ENCODE measurements at regions not wholly inside any gene's neighbourhood (a gene's known extent, or its start where the extent isn't known, plus 50 kb on each side); places are given as distances from the start of the nearest gene placed in this dataset.
A peak's percentile ranks its signal among the peaks of the same experiment; 100 is the strongest.
"Not testable (repeated sequence)": the region's sequence is repeated elsewhere in the genome, so short reads cannot be mapped to it uniquely, and the experiment has no call there.

DNA sequence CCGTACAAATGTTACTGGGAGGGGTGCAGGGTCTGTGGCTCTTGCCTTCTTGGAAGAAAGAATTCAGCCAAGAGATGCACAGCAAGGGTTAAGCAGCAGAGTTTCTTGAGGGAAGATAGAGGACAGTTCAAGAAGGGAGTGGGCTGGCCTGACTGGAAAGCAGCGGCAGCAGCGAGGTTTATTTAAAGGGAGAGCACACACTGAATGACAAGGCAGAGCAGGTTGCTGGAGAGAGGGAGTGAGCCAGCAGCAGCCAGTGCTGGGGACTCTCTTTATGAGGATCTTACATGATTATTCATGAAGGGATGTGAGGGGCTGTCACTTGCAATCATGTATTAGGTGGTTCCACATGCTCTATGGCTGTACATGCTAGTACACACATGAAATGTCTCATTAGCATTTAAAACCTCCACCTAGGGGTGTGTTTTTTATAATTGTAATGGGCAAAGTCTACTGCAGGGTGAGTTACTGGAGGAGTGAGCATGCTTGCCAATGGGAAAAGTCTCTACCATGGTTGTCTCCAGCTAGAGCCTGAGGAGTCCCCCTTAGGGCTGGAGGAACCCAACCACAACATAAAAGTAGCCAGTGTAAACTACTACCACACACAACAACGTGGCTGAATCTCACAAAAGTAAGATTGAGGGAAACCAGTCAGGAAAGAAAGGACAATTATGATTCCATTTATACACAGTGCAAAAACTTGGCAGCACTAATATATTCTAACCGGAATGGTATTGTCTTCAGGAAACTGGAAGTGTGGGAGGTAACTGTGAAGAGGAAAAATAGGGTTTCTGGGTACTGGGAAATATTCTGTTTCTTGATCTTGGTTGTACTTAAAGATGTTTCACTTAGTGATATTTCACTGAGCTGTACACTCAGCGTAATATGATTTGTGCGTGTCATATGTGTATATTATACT, 87.6 kb upstream of the FAM110C start:
- H3K27me3 ChIP-seq = peaks cover 0 to 30% (median 3%) of the 10 kb centered on the region in 9 donors
- H3K4me3 ChIP-seq = no peak overlapping the region
- no peak for DNase-seq
- ATAC-seq = peak in 2 of 4 donors; percentile 42 to 53
- peaks cover 0 to 6% (median 0%) of the 10 kb centered on the region in 12 donors for H3K9me3 ChIP-seq
- WGBS, 4 donors = 44 to 55% (median 48%) methylated on average over 7 of the region's 7 CpGs
- H3K27ac ChIP-seq = no peak overlapping the region
- no peaks in the 10 kb centered on the region for H3K4me1 ChIP-seq
- intact Hi-C loops (cut with DNase I) = no loop called here
- H3K36me3 ChIP-seq = no peaks in the 10 kb centered on the region
- TF ChIP-seq CTCF (IDR thresholded peaks at IDR 0.05) (no peak), POLR2A (IDR thresholded peaks at IDR 0.05) (no peak)

DNA sequence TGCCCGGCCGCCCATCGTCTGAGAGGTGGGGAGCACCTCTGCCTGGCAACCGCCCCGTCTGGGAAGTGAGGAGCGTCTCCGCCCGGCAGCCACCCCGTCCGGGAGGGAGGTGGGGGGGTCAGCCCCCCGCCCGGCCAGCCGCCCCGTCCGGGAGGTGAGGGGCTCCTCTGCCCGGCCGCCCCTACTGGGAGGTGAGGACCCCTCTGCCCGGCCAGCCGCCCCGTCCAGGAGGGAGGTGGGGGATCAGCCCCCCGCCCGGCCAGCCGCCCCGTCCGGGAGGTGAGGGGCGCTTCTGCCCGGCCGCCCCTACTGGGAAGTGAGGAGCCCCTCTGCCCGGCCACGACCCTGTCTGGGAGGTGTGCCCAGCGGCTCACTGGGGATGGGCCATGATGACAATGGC, 80.5 kb upstream of the FAM110C start:
- H3K36me3 ChIP-seq; H3K4me1 ChIP-seq; H3K9me3 ChIP-seq; intact Hi-C loops (cut with DNase I); DNase-seq; ATAC-seq; H3K4me3 ChIP-seq; H3K27ac ChIP-seq: not testable (repeated sequence)
- peaks cover 0 to 12% (median 0%) of the 10 kb centered on the region in 9 donors for H3K27me3 ChIP-seq
- WGBS, 4 donors = 91 to 95% (median 94%) methylated on average over 12 to 31 of the region's 31 CpGs; no CpG with 5 or more reads in 1 of the 4 donors

DNA sequence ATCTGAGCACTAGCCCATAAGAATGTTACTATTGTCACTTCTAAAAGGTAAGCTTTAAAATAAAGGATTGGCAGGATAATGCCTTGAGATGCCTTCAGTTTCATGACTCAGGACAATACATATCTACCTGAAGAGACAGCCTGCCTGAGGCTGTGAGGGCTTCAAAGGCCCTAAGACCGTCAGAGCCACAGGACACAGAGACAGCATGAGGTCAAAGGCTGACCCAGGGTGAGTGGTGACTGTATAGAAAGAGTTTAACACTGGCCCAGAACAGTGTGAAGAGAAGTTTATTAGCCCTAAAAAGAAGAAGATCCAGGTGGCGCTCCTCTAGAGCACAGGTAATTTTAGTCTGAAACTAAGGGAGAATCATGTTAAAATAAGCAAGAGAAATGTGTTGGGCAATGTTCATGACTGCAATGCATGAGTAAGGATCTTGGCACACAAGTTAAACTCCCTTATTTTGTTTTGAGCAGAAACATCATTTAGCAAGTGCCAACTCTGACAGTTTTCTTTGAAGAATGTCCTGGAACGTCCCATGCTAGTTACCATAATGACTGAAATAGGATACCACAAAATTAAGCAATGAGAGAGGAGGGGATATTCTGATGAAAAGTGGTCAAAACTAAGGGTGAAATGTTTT, 78.1 kb upstream of the FAM110C start:
- DNase-seq (no peak), ATAC-seq (no peak)
- no peak overlapping the region for H3K27ac ChIP-seq
- no peaks in the 10 kb centered on the region for H3K36me3 ChIP-seq
- H3K4me1 ChIP-seq = no peaks in the 10 kb centered on the region
- WGBS, 4 donors = 52 to 59% (median 55%) methylated on average over 3 of the region's 3 CpGs
- no peak overlapping the region for H3K4me3 ChIP-seq
- peaks cover 0 to 6% (median 0%) of the 10 kb centered on the region in 12 donors for H3K9me3 ChIP-seq
- H3K27me3 ChIP-seq = peaks cover 0 to 6% (median 0%) of the 10 kb centered on the region in 9 donors
- intact Hi-C loops (cut with DNase I) = no loop called here
- TF ChIP-seq POLR2A (IDR thresholded peaks at IDR 0.05) (no peak), CTCF (IDR thresholded peaks at IDR 0.05) (no peak)

GRCh38 chr2:116953-117352, 70.6 kb upstream of the FAM110C start:
- WGBS, 4 donors = 89 to 94% (median 90%) methylated on average over 2 of the region's 2 CpGs

More at GRCh38 chr2:116953-117352, 70.6 kb upstream of the FAM110C start:
- no peak for ATAC-seq
- intact Hi-C loops (cut with DNase I) = no loop called here
- Histone ChIP-seq H3K4me1 (peaks cover 0 to 4% (median 0%) of the 10 kb centered on the region in 12 donors), H3K27ac (no peak overlapping the region), H3K4me3 (no peak overlapping the region), H3K27me3 (peaks cover 0 to 11% (median 0%) of the 10 kb centered on the region in 9 donors), H3K36me3 (no peaks in the 10 kb centered on the region), H3K9me3 (no peaks in the 10 kb centered on the region)
- no peak for DNase-seq
- TF ChIP-seq CTCF (IDR thresholded peaks at IDR 0.05) = no peak
- TF ChIP-seq POLR2A (IDR thresholded peaks at IDR 0.05) = no peak

Measured in heart left ventricle (tissue), 16 donors.